Testis (tissue), 2 donors: ENCODE measurements at regions not wholly inside any gene's neighbourhood (a gene's known extent, or its start where the extent isn't known, plus 50 kb on each side); places are given as distances from the start of the nearest gene placed in this dataset.
A peak's percentile ranks its signal among the peaks of the same experiment; 100 is the strongest.

Experiments used
- DNase-seq: peaks from one replicate; pipeline ENCODE4 v3.0.0-alpha.2; 2019
- H3K27ac ChIP-seq, 2 donors: fragments of 200-600 bp; sonication (generic); one replicate each; pipeline ENCODE4 v1.5.1; 2019
- H3K27me3 ChIP-seq: fragments of 200-600 bp; sonication (generic); one replicate; pipeline ENCODE4 v1.5.1; 2019
- H3K36me3 ChIP-seq: fragments of 200-600 bp; sonication (generic); one replicate; pipeline ENCODE4 v1.5.1; 2017; ENCODE audit warnings: low read depth; ENCODE audit errors: missing control alignments
- H3K4me1 ChIP-seq: fragments of 200-600 bp; sonication (generic); one replicate; pipeline ENCODE4 v1.5.1; 2019
- H3K4me3 ChIP-seq, 2 donors: fragments of 200-600 bp; sonication (generic); one replicate each; pipeline ENCODE4 v1.5.1; 2017 to 2019
- H3K9me3 ChIP-seq: fragments of 200-600 bp; sonication (generic); one replicate; pipeline ENCODE4 v1.5.1; 2017
- CTCF ChIP-seq, 3 experiments: fragments of 450-650 bp in 2 of 3; fragments of 200-600 bp in 1 of 3; sonication (generic) in 1 of 3; IDR thresholded peaks; one replicate each; pipeline ENCODE4 v1.5.1; 2016 to 2019; ENCODE audit warnings: antibody characterized with exemption in 3 of 3, mild to moderate bottlenecking in 2 of 3, moderate library complexity in 1 of 3
- POLR2A ChIP-seq: fragments of 450-650 bp; IDR thresholded peaks from one replicate; pipeline ENCODE4 v1.6.1; 2017; ENCODE audit warnings: antibody characterized with exemption, mild to moderate bottlenecking, moderate library complexity
- WGBS, 2 donors: methylation state at CpG; one replicate each; pipeline ENCODE4 v1.1.5; 2018; 5-methylcytosine and 5-hydroxymethylcytosine counted together
- intact Hi-C: fragments of 100-400 bp; cut with DNase I; formaldehyde crosslinking; loops from one replicate; pipeline ENCODE4 v1.15.1; 2023; ENCODE audit warnings: low total_unique reads

GRCh38 chr9:108468364-108468763 lies 387.4 kb downstream of the ACTL7B start:
- Histone ChIP-seq H3K9me3 (no peaks in the 10 kb centered on the region), H3K36me3 (no peaks in the 10 kb centered on the region), H3K4me1 (peaks cover 20% of the 10 kb centered on the region), H3K27ac (no peak overlapping the region), H3K27me3 (no peaks in the 10 kb centered on the region), H3K4me3 (no peak overlapping the region)
- intact Hi-C loops, result no loop called here
- peak; percentile 67 for DNase-seq
- no peak for TF ChIP-seq POLR2A
- peak in 2 of 3 experiments; percentile 32 to 34 for TF ChIP-seq CTCF (IDR thresholded peaks at IDR 0.05)
- WGBS, 2 donors, result 73 to 84% methylated on average over 4 of the region's 4 CpGs

- no peak overlapping the region for H3K4me3 ChIP-seq
- peaks cover 14% of the 10 kb centered on the region for H3K4me1 ChIP-seq
- TF ChIP-seq CTCF (IDR thresholded peaks at IDR 0.05) (no peak), POLR2A (no peak)
- H3K27me3 ChIP-seq, result no peaks in the 10 kb centered on the region
- H3K27ac ChIP-seq, result no peak overlapping the region
- intact Hi-C loops, result no loop called here
- DNase-seq, result no peak
- no peaks in the 10 kb centered on the region for H3K36me3 ChIP-seq
- WGBS, 2 donors, result 33 to 39% methylated on average over 6 of the region's 6 CpGs
- no peaks in the 10 kb centered on the region for H3K9me3 ChIP-seq
Observed at GRCh38 chr9:108467653-108468324, 388.0 kb downstream of the ACTL7B start.

- no peak for DNase-seq
- 74 to 84% methylated on average over 2 of the region's 2 CpGs for WGBS, 2 donors
- H3K27ac ChIP-seq, result no peak overlapping the region
- peaks cover 12% of the 10 kb centered on the region for H3K4me1 ChIP-seq
- TF ChIP-seq CTCF (IDR thresholded peaks at IDR 0.05), result no peak
- no peak for TF ChIP-seq POLR2A
- H3K4me3 ChIP-seq, result no peak overlapping the region
- H3K27me3 ChIP-seq, result no peaks in the 10 kb centered on the region
- H3K9me3 ChIP-seq, result no peaks in the 10 kb centered on the region
- intact Hi-C loops, result no loop called here
- H3K36me3 ChIP-seq, result no peaks in the 10 kb centered on the region
Observed at GRCh38 chr9:108467161-108467560, 388.6 kb downstream of the ACTL7B start.

GRCh38 chr9:108466304-108466703 lies 389.5 kb downstream of the ACTL7B start:
- DNase-seq, result no peak
- intact Hi-C loops, result no loop called here
- TF ChIP-seq POLR2A (no peak), CTCF (IDR thresholded peaks at IDR 0.05) (no peak)
- H3K4me1 ChIP-seq, result peaks cover 12% of the 10 kb centered on the region
- H3K36me3 ChIP-seq, result no peaks in the 10 kb centered on the region
- 83 to 84% methylated on average over 2 of the region's 2 CpGs for WGBS, 2 donors
- no peaks in the 10 kb centered on the region for H3K9me3 ChIP-seq
- no peak overlapping the region for H3K4me3 ChIP-seq
- no peaks in the 10 kb centered on the region for H3K27me3 ChIP-seq
- no peak overlapping the region for H3K27ac ChIP-seq

GRCh38 chr9:108463932-108464606 lies 391.7 kb downstream of the ACTL7B start:
- 81 to 93% methylated on average over 3 of the region's 3 CpGs for WGBS, 2 donors
- no peaks in the 10 kb centered on the region for H3K27me3 ChIP-seq
- H3K36me3 ChIP-seq, result no peaks in the 10 kb centered on the region
- no peak overlapping the region for H3K4me3 ChIP-seq
- no peak for DNase-seq
- TF ChIP-seq CTCF (IDR thresholded peaks at IDR 0.05) (no peak), POLR2A (no peak)
- no peak overlapping the region for H3K27ac ChIP-seq
- no peaks in the 10 kb centered on the region for H3K9me3 ChIP-seq
- peaks cover 12% of the 10 kb centered on the region for H3K4me1 ChIP-seq
- intact Hi-C loops, result no loop called here
